Left lung (tissue), 4 donors: ENCODE measurements at regions not wholly inside any gene's neighbourhood (a gene's known extent, or its start where the extent isn't known, plus 50 kb on each side); places are given as distances from the start of the nearest gene placed in this dataset.

Source experiments
- ATAC-seq: fragments of 200-7000 bp; cut with Tn5 transposase; one replicate; pipeline ENCODE4 v1.9.1; 2020; ENCODE audit warnings: moderate library complexity
- DNase-seq, 4 donors: peaks; one replicate each; pipeline ENCODE4 v3.0.0-alpha.2; 2013 to 2020
- H3K27ac ChIP-seq, 2 donors: fragments of 200-600 bp; sonication (generic) in 1 of 2; one replicate each; pipeline versions ENCODE4 v1.5.0 to v1.8.0; 2020 to 2021
- H3K27me3 ChIP-seq, 2 donors: fragments of 200-600 bp; sonication (generic) in 1 of 2; one replicate each; pipeline versions ENCODE4 v1.5.0 to v1.8.0; 2020 to 2021
- H3K36me3 ChIP-seq, 2 donors: fragments of 200-600 bp; sonication (generic) in 1 of 2; one replicate each; pipeline versions ENCODE4 v1.5.0 to v1.8.0; 2020 to 2021
- H3K4me1 ChIP-seq, 2 donors: fragments of 200-600 bp; one replicate each; pipeline ENCODE4 v1.8.0; 2021
- H3K4me3 ChIP-seq, 2 donors: fragments of 200-600 bp; sonication (generic) in 1 of 2; one replicate each; pipeline versions ENCODE4 v1.5.0 to v1.8.0; 2020 to 2021; ENCODE audit warnings: mild to moderate bottlenecking in 1 of 2
- H3K9me3 ChIP-seq, 2 donors: fragments of 200-600 bp; sonication (generic) in 1 of 2; one replicate each; pipeline versions ENCODE4 v1.5.0 to v1.8.0; 2020 to 2021
- CTCF ChIP-seq, 2 donors: fragments of 200-600 bp; sonication (generic) in 1 of 2; IDR thresholded peaks; one replicate each; pipeline versions ENCODE4 v1.5.0 to v1.8.0; 2021; ENCODE audit warnings: antibody characterized with exemption in 2 of 2
- intact Hi-C, 2 donors: fragments of 100-400 bp; cut with DNase I; formaldehyde crosslinking; loops; one replicate each; pipeline versions ENCODE4 v1.11.2 to v1.14.2; 2022
- donor health status: DM: no; HTN: yes; CAD: no.
- donor health status: DM: no; HTN: no; CAD: no.

DNA sequence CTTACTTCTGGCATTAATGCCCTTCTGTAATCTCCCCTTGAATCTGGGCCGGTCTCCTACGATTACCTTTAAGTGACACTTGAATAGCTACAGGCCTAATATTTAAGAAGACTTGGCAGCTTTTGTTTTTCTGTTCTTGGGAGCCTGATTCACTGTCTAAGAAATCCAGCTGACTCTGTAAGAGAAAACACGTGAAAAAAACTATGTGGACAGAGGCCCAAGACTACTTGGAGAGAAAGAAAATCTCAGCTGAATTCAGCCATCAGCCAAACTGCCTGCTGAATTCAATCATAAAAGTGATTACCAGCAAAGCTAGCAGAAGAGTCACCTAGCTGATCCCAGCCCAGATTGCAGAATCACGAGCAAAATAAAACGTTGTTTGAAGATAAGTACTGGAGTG, 521.2 kb downstream of the MID1IP1 start:
- H3K27ac ChIP-seq, result no peak overlapping the region
- H3K36me3 ChIP-seq, result no peaks in the 10 kb centered on the region
- no peaks in the 10 kb centered on the region for H3K9me3 ChIP-seq
- no peak for TF ChIP-seq CTCF (IDR thresholded peaks at IDR 0.05)
- DNase-seq (no peak), ATAC-seq (no peak)
- H3K27me3 ChIP-seq, result no peaks in the 10 kb centered on the region
- no peak overlapping the region for H3K4me3 ChIP-seq
- intact Hi-C loops, result no loop called here
- no peaks in the 10 kb centered on the region for H3K4me1 ChIP-seq

- TF ChIP-seq CTCF (IDR thresholded peaks at IDR 0.05), result no peak
- Histone ChIP-seq H3K4me1 (no peaks in the 10 kb centered on the region), H3K4me3 (no peak overlapping the region), H3K27me3 (no peaks in the 10 kb centered on the region), H3K9me3 (no peaks in the 10 kb centered on the region), H3K36me3 (no peaks in the 10 kb centered on the region), H3K27ac (no peak overlapping the region)
- no peak for DNase-seq
- intact Hi-C loops, result no loop called here
- ATAC-seq, result no peak
Observed at GRCh38 chrX:39324233-39324930, 523.1 kb downstream of the MID1IP1 start.

GRCh38 chrX:39327255-39327654, 526.0 kb downstream of the MID1IP1 start:
- ATAC-seq (no peak), DNase-seq (no peak)
- no peaks in the 10 kb centered on the region for H3K4me1 ChIP-seq
- intact Hi-C loops, result no loop called here
- H3K27me3 ChIP-seq, result no peaks in the 10 kb centered on the region
- no peaks in the 10 kb centered on the region for H3K36me3 ChIP-seq
- no peaks in the 10 kb centered on the region for H3K9me3 ChIP-seq
- TF ChIP-seq CTCF (IDR thresholded peaks at IDR 0.05), result no peak
- H3K4me3 ChIP-seq, result no peak overlapping the region
- H3K27ac ChIP-seq, result no peak overlapping the region

DNA sequence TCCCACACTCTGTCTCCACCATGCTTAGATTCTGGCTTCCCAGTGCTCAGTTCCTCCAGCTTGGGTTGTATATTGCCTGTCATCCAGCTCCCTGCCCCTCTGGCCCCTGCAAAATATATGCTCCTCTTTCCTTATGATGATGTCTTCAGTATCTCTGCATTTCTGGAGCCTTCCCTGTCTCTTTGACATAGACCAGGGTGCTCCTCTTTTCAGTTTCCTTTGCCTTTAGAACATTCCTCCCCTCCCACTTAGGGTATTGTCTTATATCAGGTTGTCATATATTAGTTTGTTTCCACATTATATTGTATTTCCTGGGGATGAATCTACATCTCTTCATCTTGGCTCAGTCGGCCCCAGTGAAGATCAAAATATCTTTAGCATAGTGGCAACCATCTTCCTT, 526.4 kb downstream of the MID1IP1 start:
- Histone ChIP-seq H3K36me3 (no peaks in the 10 kb centered on the region), H3K27ac (no peak overlapping the region), H3K4me3 (no peak overlapping the region), H3K27me3 (no peaks in the 10 kb centered on the region), H3K4me1 (no peaks in the 10 kb centered on the region), H3K9me3 (no peaks in the 10 kb centered on the region)
- ATAC-seq (no peak), DNase-seq (no peak)
- intact Hi-C loops, result no loop called here
- no peak for TF ChIP-seq CTCF (IDR thresholded peaks at IDR 0.05)

- intact Hi-C loops, result no loop called here
- H3K27me3 ChIP-seq, result no peaks in the 10 kb centered on the region
- no peak for DNase-seq
- no peak for TF ChIP-seq CTCF (IDR thresholded peaks at IDR 0.05)
- no peak for ATAC-seq
- no peak overlapping the region for H3K27ac ChIP-seq
- no peaks in the 10 kb centered on the region for H3K36me3 ChIP-seq
- H3K4me3 ChIP-seq, result no peak overlapping the region
- no peaks in the 10 kb centered on the region for H3K4me1 ChIP-seq
- no peaks in the 10 kb centered on the region for H3K9me3 ChIP-seq
Observed at GRCh38 chrX:39328661-39329060, 527.4 kb downstream of the MID1IP1 start.
